ENCODE measurements at regions not wholly inside any gene's neighbourhood (a gene's known extent, or its start where the extent isn't known, plus 50 kb on each side); places are given as distances from the start of the nearest gene placed in this dataset.

DNA sequence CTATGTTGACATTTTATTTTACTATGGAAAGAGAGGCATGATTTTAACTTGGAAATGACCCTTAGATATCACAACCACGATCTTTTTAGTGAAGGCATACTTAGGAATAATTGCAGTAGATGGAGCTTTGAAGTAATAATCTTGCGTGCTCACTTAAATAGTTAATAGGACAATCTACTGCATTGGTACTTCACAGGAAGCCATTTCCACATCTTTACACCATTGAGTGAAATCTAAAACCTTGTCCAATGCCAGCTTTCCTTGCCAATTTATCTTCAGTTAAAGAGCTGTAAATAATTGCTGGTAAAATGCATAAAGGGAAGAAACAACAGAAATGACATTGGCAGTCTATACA lies 586.3 kb downstream of the ADGRL2 start:
- H3K4me3 ChIP-seq (ENCODE audit: low read depth, low read length), result no peak overlapping the region
- TF ChIP-seq, protein P1, sequence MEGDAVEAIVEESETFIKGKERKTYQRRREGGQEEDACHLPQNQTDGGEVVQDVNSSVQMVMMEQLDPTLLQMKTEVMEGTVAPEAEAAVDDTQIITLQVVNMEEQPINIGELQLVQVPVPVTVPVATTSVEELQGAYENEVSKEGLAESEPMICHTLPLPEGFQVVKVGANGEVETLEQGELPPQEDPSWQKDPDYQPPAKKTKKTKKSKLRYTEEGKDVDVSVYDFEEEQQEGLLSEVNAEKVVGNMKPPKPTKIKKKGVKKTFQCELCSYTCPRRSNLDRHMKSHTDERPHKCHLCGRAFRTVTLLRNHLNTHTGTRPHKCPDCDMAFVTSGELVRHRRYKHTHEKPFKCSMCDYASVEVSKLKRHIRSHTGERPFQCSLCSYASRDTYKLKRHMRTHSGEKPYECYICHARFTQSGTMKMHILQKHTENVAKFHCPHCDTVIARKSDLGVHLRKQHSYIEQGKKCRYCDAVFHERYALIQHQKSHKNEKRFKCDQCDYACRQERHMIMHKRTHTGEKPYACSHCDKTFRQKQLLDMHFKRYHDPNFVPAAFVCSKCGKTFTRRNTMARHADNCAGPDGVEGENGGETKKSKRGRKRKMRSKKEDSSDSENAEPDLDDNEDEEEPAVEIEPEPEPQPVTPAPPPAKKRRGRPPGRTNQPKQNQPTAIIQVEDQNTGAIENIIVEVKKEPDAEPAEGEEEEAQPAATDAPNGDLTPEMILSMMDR (conservative IDR thresholded peaks at IDR 0.05; ENCODE audit: low read depth, low read length), result no peak
- DNase-seq (ENCODE audit: low read depth), result no peak

DNA sequence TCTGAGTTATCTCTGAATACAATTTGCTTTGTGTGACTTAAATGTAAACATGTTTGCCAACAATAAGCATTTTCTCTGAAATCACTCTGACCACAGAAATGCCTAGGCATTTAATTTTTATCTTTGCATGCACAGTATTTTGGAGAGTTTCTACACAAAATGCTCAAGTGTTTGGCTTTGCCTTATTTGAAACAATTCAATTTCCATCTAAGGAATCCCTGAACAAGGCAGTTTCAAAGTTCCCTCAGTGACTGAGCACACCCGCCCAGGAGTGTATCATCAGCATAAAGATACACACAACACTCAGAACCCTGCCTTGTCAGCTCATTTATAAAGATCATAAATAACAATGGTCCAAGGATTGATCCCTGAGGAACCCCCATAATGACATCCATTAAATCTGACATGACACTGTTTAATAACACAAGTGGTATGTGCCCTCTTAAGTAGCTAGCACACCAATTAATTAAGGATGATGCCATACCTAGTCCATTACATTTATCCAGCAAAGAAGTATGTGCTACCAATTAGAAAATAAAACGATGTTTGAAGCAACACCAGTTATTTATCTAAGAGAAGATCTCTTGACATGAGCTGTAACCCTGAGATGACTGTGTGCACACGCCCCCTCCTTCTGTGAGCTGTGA lies 585.8 kb downstream of the ADGRL2 start:
- no peak overlapping the region for H3K4me3 ChIP-seq (ENCODE audit: low read depth, low read length)
- TF ChIP-seq, protein P1 (conservative IDR thresholded peaks at IDR 0.05; ENCODE audit: low read depth, low read length), result no peak
- DNase-seq (ENCODE audit: low read depth), result no peak

DNA sequence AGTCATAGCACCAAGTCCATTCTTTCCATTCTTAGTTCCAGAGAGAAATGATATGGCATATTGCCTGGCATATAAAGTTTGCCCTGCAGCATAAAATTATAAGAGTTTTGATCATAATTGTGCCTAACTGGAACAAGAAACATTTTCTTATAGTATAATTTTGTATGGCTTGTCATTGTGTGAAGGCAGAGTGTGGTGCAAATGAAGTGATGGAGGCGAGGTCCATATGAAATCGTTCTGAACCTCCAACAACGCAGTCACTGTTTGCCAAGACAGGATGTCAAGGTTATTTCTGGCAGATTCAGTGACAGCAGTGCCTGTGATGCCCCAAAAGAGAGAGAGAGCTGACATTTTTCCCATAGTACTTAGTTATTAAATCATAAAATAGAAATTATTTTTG lies 584.0 kb downstream of the ADGRL2 start:
- H3K4me3 ChIP-seq (ENCODE audit: low read depth, low read length), result no peak overlapping the region
- no peak for DNase-seq (ENCODE audit: low read depth)
- TF ChIP-seq, protein P1 (conservative IDR thresholded peaks at IDR 0.05; ENCODE audit: low read depth, low read length), result no peak

DNA sequence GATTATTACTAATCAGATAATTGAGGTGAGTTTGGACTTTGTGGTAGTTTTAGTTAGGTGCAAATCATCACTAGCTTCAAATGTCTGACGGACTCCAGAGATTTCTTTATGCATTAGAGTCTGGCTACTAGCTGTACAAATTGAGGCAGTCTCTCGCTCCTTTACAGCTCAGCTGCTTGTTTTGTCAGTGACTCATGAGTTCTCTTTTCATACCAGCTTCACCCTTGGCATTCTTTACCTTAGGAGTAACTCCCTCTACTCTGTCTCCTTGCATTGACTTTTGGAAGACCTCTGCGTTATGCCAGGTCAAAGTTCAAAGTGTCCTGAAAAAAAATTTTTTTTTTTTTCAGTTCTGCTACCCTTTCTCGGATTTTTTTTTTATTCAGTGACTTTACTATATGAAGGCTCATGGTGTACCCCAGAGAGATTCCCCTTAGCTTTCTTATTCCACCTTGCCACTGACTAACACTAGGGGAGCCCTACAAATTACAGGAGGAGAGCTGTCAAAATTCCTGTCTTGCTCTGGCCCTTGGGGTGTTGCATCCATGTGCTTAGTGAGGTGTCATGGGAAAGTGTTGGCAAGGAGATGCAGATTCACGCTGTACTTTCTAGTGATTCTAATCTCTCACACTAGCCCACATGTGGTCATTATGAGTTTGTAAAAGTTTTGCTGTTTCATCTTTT lies 576.6 kb downstream of the ADGRL2 start:
- TF ChIP-seq, protein P1 (conservative IDR thresholded peaks at IDR 0.05; ENCODE audit: low read depth, low read length), result peak; percentile 21
- H3K4me3 ChIP-seq (ENCODE audit: low read depth, low read length), result no peak overlapping the region
- DNase-seq (ENCODE audit: low read depth), result peak; percentile 50

DNA sequence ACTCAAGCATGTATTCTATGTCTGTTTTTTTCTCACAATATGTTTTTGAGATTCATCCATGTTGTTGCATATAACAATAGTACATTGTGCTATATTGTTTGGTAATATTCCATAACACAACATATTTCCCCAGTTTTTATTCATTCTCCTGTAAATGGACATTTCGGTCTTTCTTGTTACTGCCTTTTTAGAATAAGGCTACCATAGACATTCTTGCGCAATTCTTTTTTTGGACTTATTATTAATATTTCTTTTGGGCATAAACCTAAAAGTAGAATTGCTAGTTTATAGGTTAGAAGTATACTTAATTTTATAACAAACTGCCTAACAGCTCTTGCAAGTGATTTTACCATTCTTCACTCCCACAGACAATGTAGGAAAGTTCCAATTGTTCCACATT lies 573.0 kb downstream of the ADGRL2 start:
- H3K4me3 ChIP-seq (ENCODE audit: low read depth, low read length), result no peak overlapping the region
- TF ChIP-seq, protein P1 (conservative IDR thresholded peaks at IDR 0.05; ENCODE audit: low read depth, low read length), result no peak
- no peak for DNase-seq (ENCODE audit: low read depth)

DNA sequence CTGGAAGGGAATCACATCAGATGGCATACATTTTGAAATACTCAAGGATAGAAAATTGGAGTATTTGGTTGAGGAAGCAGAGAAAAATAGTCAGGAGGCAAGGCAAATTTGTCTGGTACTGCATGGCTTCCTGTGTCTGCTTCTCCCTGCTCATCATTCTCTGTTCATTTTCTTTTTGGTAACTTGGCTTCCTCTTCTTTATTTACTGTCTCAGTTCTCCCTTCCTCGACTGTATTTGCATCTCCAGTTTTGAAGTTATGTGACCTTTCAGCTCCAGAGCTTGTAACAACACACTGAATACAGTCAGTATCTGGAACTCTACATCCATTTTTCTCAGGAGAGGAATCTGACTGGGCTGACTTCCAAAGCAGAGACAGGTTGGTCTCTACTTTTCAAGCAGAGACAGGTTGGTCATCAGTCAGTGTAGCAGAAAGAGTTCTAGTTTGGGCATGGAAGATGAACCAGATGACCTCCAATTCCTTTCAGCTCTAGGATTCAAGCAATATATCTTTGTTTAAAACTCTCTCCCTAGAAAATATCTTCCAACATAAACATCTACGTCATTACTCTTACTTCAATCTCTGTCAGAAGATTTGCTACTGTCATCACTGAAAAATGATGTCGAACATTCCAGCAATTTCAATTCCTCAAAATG lies 571.2 kb downstream of the ADGRL2 start:
- H3K4me3 ChIP-seq (ENCODE audit: low read depth, low read length), result no peak overlapping the region
- TF ChIP-seq, protein P1 (conservative IDR thresholded peaks at IDR 0.05; ENCODE audit: low read depth, low read length), result no peak
- DNase-seq (ENCODE audit: low read depth), result peak; percentile 11
